GM18520 (cell line): ENCODE measurements at regions not wholly inside any gene's neighbourhood (a gene's known extent, or its start where the extent isn't known, plus 50 kb on each side); places are given as distances from the start of the nearest gene placed in this dataset.
"Not testable (repeated sequence)": the region's sequence is repeated elsewhere in the genome, so short reads cannot be mapped to it uniquely, and the experiment has no call there.

Experiments used
- ATAC-seq: cut with Tn5 transposase; IDR thresholded peaks from one replicate; pipeline ENCODE4 v1.9.1; 2021; ENCODE audit not compliant: unreplicated experiment

DNA sequence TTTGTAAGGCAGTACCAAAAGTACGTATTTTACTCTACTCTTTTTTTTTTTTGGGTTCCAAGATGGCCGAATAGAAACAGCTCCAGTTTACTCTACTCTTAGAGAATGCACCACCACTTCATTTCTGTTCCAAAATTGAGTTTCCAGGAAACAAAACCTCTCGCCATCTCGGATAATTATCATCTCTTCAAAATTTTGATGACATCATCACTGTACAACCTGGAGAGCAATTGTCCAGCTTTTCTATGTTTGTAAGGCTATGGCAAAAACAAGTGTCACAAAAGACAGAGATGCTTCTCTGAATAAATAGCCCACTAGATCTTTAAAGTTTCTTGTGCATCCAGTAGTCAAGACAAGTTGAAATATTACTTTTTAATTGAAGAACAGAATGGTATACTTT is 1631.9 kb upstream of the CDH6 start:
- ATAC-seq = no peak

- no peak for ATAC-seq
Observed at GRCh38 chr5:29550523-29550922, 1643.0 kb upstream of the CDH6 start.

DNA sequence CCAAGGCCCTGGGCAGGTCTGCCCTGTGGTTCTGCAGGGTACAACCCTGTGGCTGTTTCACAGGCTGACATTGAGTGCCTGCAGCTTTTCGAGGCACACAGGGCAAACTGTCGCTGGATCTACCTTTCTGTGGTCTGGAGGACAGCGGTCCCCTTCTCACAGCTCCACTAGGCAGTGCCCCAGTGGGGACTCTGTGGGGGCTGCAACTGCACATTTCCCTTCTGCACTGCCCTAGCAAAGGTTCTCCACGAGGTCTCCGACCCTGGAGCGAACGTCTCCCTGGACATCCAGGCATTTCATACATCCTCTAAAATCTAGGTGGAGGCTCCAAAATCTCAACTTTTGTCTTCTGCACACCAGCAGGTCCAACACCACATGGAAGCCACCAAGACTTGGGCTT is 1645.2 kb upstream of the CDH6 start:
- no peak for ATAC-seq

- ATAC-seq = no peak
Observed at GRCh38 chr5:29547236-29547865, 1646.1 kb upstream of the CDH6 start.

DNA sequence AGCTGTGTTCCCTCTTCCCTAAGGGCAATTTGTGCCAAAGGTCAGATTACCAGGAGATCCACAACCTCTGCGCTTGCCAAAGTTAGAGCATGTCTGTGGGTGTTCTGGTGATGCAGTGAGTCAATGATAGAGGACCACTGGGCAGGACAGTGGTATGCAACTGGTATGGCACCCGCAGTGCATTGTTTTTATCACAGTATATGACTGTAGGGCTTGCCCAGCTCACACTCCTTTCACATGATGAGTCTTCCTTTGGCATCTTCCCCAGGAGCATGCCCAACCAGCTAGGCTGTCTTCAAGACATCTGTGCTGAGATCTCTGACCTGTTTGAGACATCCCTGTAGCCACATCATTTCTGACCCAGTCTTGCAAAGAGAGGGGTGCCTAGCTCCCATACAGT is 1650.0 kb upstream of the CDH6 start:
- no peak for ATAC-seq

DNA sequence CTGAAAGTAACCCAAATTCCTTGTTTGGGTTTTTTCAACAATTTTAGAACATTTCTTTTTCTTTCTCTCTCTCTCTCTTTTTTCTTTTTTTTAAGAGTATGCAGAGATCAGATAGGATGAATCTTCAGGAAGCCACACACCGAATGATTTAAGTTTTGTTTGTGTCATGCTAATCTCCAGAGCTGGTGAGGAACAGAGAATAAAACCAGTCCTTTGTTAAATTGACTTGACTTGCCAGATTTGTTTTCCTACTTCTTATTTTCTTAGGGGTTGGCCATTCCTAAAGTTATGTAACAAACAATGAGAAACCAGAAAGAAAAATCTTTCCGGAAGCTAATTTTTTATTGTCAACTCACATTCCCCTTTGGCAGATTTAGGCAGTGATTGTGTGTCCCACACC is 1669.3 kb upstream of the CDH6 start:
- ATAC-seq = no peak

- ATAC-seq = no peak
Observed at GRCh38 chr5:29518176-29518575, 1675.3 kb upstream of the CDH6 start.

DNA sequence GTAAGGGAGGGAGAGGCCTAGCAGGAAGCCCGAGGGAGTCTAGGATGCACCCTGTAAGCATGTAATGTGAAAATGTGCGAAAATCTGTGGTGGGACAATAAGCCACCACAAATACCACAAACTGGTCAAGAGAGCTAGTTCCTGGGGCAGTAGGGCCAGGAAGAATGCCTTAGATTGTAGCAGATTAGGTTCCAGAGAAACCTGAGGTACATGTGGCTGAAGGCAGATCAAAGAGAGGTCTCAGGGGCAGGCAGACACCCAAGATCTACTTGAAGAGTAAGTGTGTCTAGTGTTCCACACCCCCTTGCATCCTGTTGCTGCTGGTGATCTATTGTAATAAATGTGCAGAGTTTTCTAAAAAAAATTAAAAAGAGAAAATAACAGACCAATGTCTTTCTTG is 1677.3 kb upstream of the CDH6 start:
- ATAC-seq = no peak

GRCh38 chr5:29508131-29508530 is 1685.4 kb upstream of the CDH6 start:
- ATAC-seq = no peak

DNA sequence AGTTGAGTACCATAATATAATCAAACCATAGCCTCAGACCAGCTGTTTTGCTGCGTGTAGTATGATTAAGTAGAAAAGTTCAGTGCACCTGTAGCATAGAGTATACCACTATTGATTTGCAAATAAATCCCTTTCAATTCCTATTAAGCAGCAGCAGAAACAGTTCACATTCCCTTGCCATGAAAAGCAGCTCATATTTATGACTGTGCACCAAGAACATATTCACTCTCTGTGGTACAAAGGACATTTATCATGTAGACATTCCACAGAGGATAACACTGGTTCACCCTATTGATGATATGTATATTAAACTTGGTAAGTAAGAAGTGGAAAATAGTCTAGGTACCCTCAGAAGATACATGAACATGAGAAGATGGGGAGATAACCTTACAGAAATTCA is 1689.1 kb upstream of the CDH6 start:
- ATAC-seq = no peak

DNA sequence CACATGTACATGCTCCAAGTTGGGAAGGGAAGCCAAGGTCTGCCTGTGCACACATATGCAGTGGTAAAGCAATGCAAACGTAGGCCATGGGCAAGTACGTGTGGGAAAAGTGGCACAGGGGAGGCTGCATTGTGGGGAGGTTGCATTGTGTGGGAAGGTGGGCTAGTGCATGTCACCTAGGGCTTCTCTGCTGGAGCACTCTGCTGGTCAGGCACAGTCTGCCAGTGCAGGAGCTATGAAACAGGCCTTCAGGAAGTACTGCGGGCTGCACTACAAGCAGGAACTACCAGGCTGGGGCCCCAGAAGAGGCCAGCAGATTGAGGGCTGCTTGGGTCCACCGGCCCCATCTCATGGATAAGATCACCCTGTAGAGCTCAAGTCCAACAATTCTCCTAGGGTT is 1694.6 kb upstream of the CDH6 start:
- no peak for ATAC-seq

DNA sequence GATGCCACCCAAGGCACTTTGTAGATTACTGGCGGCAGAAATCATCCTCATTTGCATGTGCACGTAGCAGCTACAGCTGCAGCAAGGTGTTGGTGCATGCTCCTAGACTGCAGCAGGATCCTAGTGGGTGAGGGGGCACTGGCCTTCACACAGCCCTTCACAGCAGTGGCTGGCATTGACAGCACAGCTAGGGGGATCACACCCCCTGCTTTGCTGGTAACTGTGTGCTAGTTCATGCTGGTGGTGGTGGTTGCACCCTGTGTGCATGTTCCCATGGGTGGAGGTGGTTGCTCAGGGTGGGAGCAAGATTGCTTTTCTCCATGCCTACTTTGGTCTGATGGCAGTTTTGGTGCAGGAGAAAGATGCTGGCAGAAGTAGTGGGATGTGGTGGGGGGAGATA is 1695.1 kb upstream of the CDH6 start:
- no peak for ATAC-seq

DNA sequence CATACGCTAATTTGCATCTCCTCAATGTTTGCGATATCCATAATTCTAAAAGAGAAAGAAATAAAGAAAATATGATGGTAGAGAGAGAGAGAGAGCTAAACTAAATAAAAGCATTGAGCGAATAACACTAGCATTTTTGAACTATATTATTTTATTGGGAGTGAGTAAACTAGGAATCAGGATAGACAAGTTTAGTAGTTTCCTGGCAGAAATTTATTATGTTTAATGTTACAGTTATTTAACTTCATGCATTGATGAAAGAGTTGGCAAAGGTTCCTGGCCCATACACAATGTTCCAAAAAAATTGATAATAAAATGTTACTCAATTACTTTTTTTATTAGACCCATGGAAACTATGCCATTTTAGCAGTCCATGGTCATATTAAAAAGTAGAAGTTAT is 1708.2 kb upstream of the CDH6 start:
- no peak for ATAC-seq

- no peak for ATAC-seq
Observed at GRCh38 chr5:29469581-29469980, 1723.9 kb upstream of the CDH6 start.

DNA sequence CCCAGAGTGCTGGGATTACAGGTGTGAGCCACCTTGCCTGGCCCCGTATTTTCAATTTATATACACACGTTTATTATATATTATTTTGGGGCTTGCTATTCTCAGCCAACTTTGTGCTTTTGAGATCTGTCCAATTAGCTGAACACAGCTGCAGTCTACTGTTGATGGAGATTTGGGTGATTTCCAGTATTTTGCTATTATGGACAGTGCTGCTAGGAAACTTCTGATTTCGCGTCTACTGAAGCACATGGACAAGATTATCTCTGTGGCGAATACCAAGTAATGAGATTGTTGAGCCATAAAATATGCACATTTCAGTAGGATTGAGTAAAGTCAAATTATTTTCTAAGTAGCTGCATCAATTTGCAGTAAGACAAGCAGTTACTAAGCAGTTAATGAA is 1731.2 kb upstream of the CDH6 start:
- ATAC-seq = no peak

- ATAC-seq = no peak
Observed at GRCh38 chr5:29460971-29461559, 1732.4 kb upstream of the CDH6 start.

DNA sequence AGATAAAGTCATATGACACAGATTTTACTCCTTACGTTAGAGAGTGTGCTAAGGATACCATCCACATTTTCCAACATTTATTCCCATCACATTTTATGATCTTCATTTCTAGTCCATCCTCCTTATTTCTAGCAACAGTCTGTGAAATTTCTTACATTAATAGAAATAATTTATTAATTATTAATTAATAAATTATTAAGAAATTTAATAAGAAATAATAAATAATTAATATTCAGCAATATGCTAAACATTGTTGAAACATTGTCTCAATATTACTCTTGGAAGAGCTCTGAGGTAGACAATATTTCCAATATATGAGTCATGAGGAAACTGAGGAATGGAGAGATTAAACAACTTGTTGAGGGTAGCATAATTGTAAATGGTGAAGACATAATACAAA is 1742.5 kb upstream of the CDH6 start:
- ATAC-seq = not testable (repeated sequence)

DNA sequence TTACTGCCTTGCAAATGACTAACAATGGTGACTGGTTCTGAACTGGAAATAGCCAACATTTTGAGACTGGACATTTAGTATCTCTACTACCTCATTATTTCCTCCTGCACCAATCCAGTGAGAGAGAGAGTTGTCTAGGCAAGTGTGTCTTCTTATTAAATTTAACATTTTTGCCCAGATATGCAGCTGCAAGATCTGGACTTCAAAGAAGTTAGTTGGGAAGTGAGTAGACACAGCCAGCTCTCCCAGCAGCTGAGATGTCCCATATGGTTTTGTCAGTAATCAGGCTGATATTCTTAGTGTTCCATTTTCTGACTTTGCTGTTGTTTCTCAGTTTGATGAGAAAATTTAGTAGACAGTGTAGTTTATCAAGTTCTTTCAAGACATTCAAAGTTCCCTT is 1778.8 kb upstream of the CDH6 start:
- ATAC-seq = no peak

DNA sequence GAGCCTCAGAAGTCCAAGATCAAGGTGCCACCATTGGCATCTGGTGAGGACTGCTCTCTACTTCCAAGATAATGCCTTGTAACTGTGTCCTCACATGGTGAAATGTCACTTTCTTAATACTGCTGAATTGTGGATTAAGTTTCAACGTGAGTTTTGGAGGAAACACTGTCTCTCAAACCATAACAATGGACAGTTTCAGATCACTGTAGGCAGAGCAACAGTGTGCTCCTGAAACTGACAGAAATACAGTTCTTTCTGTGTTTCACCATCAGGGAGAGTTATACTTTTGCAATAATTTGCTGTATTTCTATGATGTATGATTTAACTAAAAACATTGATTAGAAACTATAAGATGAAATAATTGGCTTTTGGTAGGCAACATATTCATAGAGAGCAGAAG is 1780.5 kb upstream of the CDH6 start:
- ATAC-seq = no peak

DNA sequence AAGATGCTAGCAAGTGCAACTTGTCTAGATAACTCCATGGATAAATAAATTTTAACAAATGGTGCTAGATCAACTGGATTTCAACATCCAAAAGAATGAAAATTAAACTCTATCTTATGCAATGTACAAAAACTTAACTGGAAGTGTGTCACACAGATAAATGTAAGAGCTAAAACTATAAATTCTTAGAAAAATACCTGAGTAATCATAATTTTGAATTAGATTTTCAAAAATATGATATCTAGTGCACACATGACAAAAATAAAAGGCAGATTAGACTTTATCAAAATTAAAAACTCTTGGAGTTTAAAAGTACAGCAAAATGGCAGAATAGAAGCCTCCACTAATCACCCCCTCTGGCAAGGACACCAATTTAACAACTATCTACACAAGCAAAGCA is 1791.2 kb upstream of the CDH6 start:
- no peak for ATAC-seq

DNA sequence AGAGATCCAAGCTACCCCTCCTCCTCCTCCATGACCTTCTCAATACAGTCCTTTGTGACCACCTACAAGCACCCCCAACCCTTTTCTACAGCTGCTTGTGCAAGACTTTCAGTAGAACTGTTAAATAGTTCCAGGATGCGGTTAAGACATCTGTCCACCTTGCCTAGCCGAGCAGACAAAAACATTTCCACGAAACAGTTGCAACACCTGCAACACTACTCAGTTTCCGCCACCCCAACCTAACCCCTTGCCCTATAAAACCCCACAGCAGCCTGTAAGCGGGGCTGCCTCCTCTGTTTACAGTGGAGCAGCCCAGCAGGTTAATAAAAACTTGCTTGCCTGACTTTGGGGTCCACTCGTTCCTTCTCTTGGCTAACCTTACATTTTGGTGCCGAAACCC is 1803.5 kb upstream of the CDH6 start:
- ATAC-seq = no peak

DNA sequence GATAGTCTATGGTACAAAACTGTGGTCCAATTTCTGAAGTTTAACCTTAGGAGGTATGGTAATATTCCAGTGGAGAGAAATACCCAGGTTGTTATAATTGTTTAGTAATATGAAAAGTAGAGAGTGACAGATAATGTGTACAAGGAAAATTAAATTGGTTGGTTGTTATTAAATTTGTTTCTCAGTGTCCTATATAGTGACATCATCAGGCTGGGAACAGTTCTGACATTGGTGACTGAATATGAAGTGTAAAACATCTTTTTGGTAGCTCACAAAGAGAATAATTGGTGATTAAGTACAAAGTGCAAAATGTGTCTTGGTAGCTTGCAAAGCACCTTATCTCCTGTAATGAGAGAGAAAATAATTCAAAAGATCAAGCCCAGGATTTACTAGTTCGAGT is 1806.1 kb upstream of the CDH6 start:
- no peak for ATAC-seq

DNA sequence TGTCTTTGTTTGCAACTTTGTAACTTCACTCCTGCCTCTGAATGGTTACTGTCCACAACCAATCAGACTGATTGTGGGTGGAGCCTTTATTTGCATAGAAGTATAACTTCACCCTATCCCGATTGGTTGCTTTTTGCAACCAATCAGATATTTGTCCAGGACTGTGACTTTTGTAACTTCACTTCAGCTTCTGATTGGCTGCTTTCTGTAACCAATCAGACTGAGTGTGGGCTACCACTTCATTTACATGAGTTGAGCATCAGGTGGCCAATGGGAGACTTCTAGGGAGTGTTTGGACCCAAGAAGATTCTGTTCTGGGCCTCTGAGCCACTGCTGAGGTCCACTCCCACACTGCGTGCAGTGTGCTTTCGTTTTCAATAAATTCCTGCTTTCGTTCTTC is 1810.7 kb upstream of the CDH6 start:
- ATAC-seq = no peak
